A549 (cell line): ENCODE measurements at regions not wholly inside any gene's neighbourhood (a gene's known extent, or its start where the extent isn't known, plus 50 kb on each side); places are given as distances from the start of the nearest gene placed in this dataset.

Experiments
- ATAC-seq, 2 experiments: fragments of 200-7000 bp in 1 of 2; fragments of >200 bp in 1 of 2; cut with Nextera tagmentation in 1 of 2; cut with Tn5 transposase in 1 of 2; 3 replicates each; pipeline versions ENCODE4 v1.8.0 to v1.9.1; 2018 to 2020; ENCODE audit warnings: mild to moderate bottlenecking in 1 of 2, moderate library complexity in 1 of 2
- CTCF ChIA-PET: fragments of 300-600 bp; sonication (Branson Sonifier 250); formaldehyde crosslinking; extraction: SDS; loops from one replicate; lab custom pipeline; 2021; ENCODE audit warnings: antibody characterized with exemption, inconsistent platforms; lab: Yijun Ruan, JAX
- POLR2A ChIA-PET: fragments of 350-600 bp; formaldehyde crosslinking; extraction: SDS; loops from one replicate; lab custom pipeline; 2021; ENCODE audit warnings: antibody characterized with exemption, inconsistent platforms; lab: Yijun Ruan, JAX
- DNase-seq, 2 experiments: peaks; one replicate each; pipeline versions ENCODE4 v3.0.0 to v3.0.0-alpha.2; 2011 to 2016; ENCODE audit warnings: low read depth in 1 of 2, low spot score in 1 of 2
- FAIRE-seq: peaks from 2 replicates; lab custom pipeline; 2011; peaks lifted over from hg19 to GRCh38; lab: Jason Lieb, UNC
- H3K27ac ChIP-seq, 2 experiments: fragments of >200 bp; sonication (Bioruptor Twin); formaldehyde crosslinking; 3 replicates each; pipeline ENCODE4 v1.5.1; 2016 to 2017
- H3K4me1 ChIP-seq: fragments of >200 bp; sonication (Bioruptor Twin); formaldehyde crosslinking; 3 replicates; pipeline ENCODE4 v1.6.1; 2016
- H3K4me2 ChIP-seq: fragments of >200 bp; sonication (Bioruptor Twin); formaldehyde crosslinking; 3 replicates; pipeline ENCODE4 v1.6.1; 2016
- H3K4me3 ChIP-seq: fragments of >200 bp; sonication (Bioruptor Twin); formaldehyde crosslinking; 3 replicates; pipeline ENCODE4 v1.5.1; 2016
- H3K9me3 ChIP-seq: fragments of >200 bp; sonication (Bioruptor Twin); formaldehyde crosslinking; 3 replicates; pipeline ENCODE4 v1.6.1; 2016
- CBX2 ChIP-seq: fragments of 200-600 bp; sonication (generic); IDR thresholded peaks from 2 replicates; pipeline ENCODE4 v1.6.1; 2016; ENCODE audit warnings: low read depth, mild to moderate bottlenecking, borderline replicate concordance
- EHMT2 ChIP-seq: fragments of 200-600 bp; sonication (generic); IDR thresholded peaks from 2 replicates; pipeline ENCODE4 v1.6.1; 2016; ENCODE audit warnings: antibody characterized with exemption, low read depth, mild to moderate bottlenecking, moderate library complexity
- ESRRA ChIP-seq: fragments of 150-350 bp; IDR thresholded peaks from 2 replicates; pipeline ENCODE4 v1.6.1; 2014; ENCODE audit warnings: mild to moderate bottlenecking, low read length, borderline replicate concordance
- FOSL2 ChIP-seq, 2 experiments: fragments of 450-650 bp in 1 of 2; fragments of >200 bp in 1 of 2; sonication (Bioruptor Twin) in 1 of 2; formaldehyde crosslinking; IDR thresholded peaks; 2 replicates each; pipeline versions ENCODE4 v1.5.0 to v1.6.1; 2016 to 2020; ENCODE audit warnings: mild to moderate bottlenecking in 1 of 2, moderate library complexity in 1 of 2
- GATA3 ChIP-seq: IDR thresholded peaks from 2 replicates; pipeline ENCODE4 v1.6.1; 2012; ENCODE audit warnings: borderline replicate concordance
- HOXB13 ChIP-seq: fragments of 250-450 bp; sonication (Bioruptor Pico); IDR thresholded peaks from 2 replicates; pipeline ENCODE4 v1.5.0; 2020; ENCODE audit warnings: low read depth, mild to moderate bottlenecking, moderate library complexity
- JUNB ChIP-seq: fragments of >200 bp; sonication (Bioruptor Twin); formaldehyde crosslinking; IDR thresholded peaks from 2 replicates; pipeline ENCODE4 v1.6.1; 2016
- KDM1A ChIP-seq: fragments of 200-600 bp; sonication (generic); IDR thresholded peaks from 2 replicates; pipeline ENCODE4 v1.6.1; 2016; ENCODE audit warnings: low read depth, mild to moderate bottlenecking
- MAFK ChIP-seq: fragments of 450-650 bp; IDR thresholded peaks from 2 replicates; pipeline ENCODE4 v1.6.1; 2014; ENCODE audit not compliant: partially characterized antibody
- MAZ ChIP-seq: fragments of 150-350 bp; IDR thresholded peaks from 2 replicates; pipeline ENCODE4 v1.6.1; 2014; ENCODE audit warnings: antibody characterized with exemption, low read depth, low read length, borderline replicate concordance
- NPAS2 ChIP-seq: fragments of 250-450 bp; sonication (Bioruptor Pico); IDR thresholded peaks from 2 replicates; pipeline ENCODE4 v1.8.0; 2022; ENCODE audit warnings: mild to moderate bottlenecking, moderate library complexity, borderline replicate concordance
- RCOR1 ChIP-seq: fragments of 150-350 bp; IDR thresholded peaks from 2 replicates; pipeline ENCODE4 v1.6.1; 2014; ENCODE audit warnings: antibody characterized with exemption, low read length, low read depth
- RFX5 ChIP-seq: fragments of 450-650 bp; IDR thresholded peaks from 2 replicates; pipeline ENCODE4 v1.7.1; 2014; ENCODE audit warnings: antibody characterized with exemption, mild to moderate bottlenecking, moderate library complexity
- SMC3 ChIP-seq: fragments of >200 bp; sonication (Bioruptor Twin); formaldehyde crosslinking; IDR thresholded peaks from 3 replicates; pipeline ENCODE4 v1.6.1; 2018; ENCODE audit warnings: inconsistent platforms
- TFCP2L1 ChIP-seq: fragments of 250-450 bp; sonication (Bioruptor Pico); IDR thresholded peaks from 2 replicates; pipeline ENCODE4 v1.5.0; 2021; ENCODE audit warnings: mild to moderate bottlenecking
- TP53 ChIP-seq: fragments of 250-450 bp; sonication (Bioruptor Pico); IDR thresholded peaks from 2 replicates; pipeline ENCODE4 v1.5.0; 2021; ENCODE audit warnings: mild to moderate bottlenecking, moderate library complexity
- ZC3H11A ChIP-seq: fragments of 450-650 bp; IDR thresholded peaks from 2 replicates; pipeline ENCODE4 v1.6.1; 2014; ENCODE audit warnings: antibody characterized with exemption, mild to moderate bottlenecking
- ZFP36 ChIP-seq: fragments of 450-650 bp; IDR thresholded peaks from 2 replicates; pipeline ENCODE4 v1.6.1; 2014; ENCODE audit warnings: borderline replicate concordance; ENCODE audit not compliant: partially characterized antibody
- whole genome bisulfite sequencing: methylation state at CpG from one replicate; pipeline ENCODE4 v1.1.6; 2017; ENCODE audit errors: missing lambda C conversion rate; 5-methylcytosine and 5-hydroxymethylcytosine counted together
- TF ChIP-seq, protein P1 (sequence below): fragments of 150-350 bp; IDR thresholded peaks from 2 replicates; pipeline ENCODE4 v1.6.1; 2014; ENCODE audit warnings: low read depth, mild to moderate bottlenecking, low read length
- TF ChIP-seq, protein P2 (sequence below): fragments of >200 bp; sonication (Bioruptor Twin); formaldehyde crosslinking; IDR thresholded peaks from 3 replicates; pipeline ENCODE4 v1.5.1; 2016
- TF ChIP-seq, protein P3 (sequence below): fragments of >200 bp; sonication (Bioruptor Twin); formaldehyde crosslinking; IDR thresholded peaks from 2 replicates; pipeline ENCODE4 v1.6.1; 2016
- TF ChIP-seq, protein P4 (sequence below): fragments of 200-600 bp; sonication (generic); IDR thresholded peaks from 2 replicates; pipeline ENCODE4 v1.6.1; 2016; ENCODE audit warnings: antibody characterized with exemption, mild to moderate bottlenecking, moderate library complexity
- TF ChIP-seq, protein P5 (sequence below): fragments of 450-650 bp; IDR thresholded peaks from 2 replicates; pipeline ENCODE4 v1.6.1; 2014; ENCODE audit warnings: antibody characterized with exemption

DNA sequence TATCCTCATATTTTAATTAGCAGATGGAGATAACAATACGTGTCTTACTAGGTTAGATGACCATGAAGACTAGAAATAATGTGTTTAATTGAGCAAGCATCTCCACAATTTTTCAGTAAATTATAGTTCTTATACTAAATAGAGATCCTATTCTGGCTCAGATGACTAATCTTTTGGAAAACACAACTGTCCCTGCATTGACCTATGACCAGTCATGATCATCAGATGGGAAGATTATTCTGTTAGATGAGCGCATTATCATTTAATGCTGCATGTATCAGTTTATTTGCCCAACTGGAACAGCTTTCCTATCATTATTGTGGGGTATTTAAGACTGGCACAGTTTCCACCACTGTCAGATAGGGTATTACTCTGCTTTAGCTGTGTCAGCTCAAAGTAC, 185.5 kb downstream of the MOXD1 start:
- Histone ChIP-seq H3K9me3 (no peaks in the 10 kb centered on the region), H3K4me1 (no peaks in the 10 kb centered on the region), H3K4me2 (no peak overlapping the region), H3K4me3 (no peak overlapping the region), H3K27ac (no peak overlapping the region)
- DNase-seq, result no peak
- CTCF ChIA-PET, result interaction anchor here (0.6 to 2.1 kb wide), 6 partner anchors 20 to 301 kb away, joined by 3 to 8 read pairs (median 4); no protein-coding TSS in a partner anchor
- POLR2A ChIA-PET, result no interaction called here
- WGBS, result 61% methylated on average over 2 of the region's 2 CpGs
- no peak for ATAC-seq
- TF ChIP-seq EHMT2, result no peak
- no peak for TF ChIP-seq MAFK
- no peak for TF ChIP-seq HOXB13 (CRISPR knock-in tag)
- no peak for TF ChIP-seq ZC3H11A
- TF ChIP-seq ESRRA, result no peak
- TF ChIP-seq, protein P1, sequence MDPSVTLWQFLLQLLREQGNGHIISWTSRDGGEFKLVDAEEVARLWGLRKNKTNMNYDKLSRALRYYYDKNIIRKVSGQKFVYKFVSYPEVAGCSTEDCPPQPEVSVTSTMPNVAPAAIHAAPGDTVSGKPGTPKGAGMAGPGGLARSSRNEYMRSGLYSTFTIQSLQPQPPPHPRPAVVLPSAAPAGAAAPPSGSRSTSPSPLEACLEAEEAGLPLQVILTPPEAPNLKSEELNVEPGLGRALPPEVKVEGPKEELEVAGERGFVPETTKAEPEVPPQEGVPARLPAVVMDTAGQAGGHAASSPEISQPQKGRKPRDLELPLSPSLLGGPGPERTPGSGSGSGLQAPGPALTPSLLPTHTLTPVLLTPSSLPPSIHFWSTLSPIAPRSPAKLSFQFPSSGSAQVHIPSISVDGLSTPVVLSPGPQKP, result no peak
- no peak for TF ChIP-seq ZFP36
- TF ChIP-seq TFCP2L1, result no peak
- TF ChIP-seq, protein P2, sequence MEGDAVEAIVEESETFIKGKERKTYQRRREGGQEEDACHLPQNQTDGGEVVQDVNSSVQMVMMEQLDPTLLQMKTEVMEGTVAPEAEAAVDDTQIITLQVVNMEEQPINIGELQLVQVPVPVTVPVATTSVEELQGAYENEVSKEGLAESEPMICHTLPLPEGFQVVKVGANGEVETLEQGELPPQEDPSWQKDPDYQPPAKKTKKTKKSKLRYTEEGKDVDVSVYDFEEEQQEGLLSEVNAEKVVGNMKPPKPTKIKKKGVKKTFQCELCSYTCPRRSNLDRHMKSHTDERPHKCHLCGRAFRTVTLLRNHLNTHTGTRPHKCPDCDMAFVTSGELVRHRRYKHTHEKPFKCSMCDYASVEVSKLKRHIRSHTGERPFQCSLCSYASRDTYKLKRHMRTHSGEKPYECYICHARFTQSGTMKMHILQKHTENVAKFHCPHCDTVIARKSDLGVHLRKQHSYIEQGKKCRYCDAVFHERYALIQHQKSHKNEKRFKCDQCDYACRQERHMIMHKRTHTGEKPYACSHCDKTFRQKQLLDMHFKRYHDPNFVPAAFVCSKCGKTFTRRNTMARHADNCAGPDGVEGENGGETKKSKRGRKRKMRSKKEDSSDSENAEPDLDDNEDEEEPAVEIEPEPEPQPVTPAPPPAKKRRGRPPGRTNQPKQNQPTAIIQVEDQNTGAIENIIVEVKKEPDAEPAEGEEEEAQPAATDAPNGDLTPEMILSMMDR, result no peak
- TF ChIP-seq FOSL2 (IDR thresholded peaks at IDR 0.05), result no peak
- TF ChIP-seq FOSL2 (CRISPR knock-in tag; IDR thresholded peaks at IDR 0.05), result no peak
- no peak for TF ChIP-seq GATA3
- no peak for FAIRE-seq

DNA sequence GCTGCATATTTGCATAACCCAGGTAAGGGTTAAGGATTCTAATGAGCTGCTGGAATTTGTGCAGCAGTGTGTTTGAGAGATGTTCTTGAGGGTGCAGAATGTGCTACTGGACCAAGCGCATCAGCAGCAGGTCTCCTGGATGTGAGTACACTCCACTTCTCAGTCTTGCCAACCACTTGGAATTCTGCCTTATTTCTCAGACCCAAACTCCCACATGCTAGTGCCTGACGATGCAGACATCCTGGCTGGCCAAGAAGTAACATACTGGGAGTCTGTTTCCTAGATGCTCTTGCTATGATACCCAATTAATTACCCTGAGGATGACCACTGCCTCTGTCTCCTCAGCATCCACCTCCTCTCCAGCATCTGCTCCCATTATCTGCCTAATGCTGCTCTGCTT, 186.6 kb downstream of the MOXD1 start:
- POLR2A ChIA-PET, result interaction anchor here (0.7 kb wide), 1 partner anchor 263 kb away, joined by 5 read pairs; the partner anchor contains the start of gene CCN2
- no peak for DNase-seq
- TF ChIP-seq JUNB, result no peak
- TF ChIP-seq RCOR1, result no peak
- TF ChIP-seq MAZ, result no peak
- TF ChIP-seq, protein P2, result no peak
- TF ChIP-seq, protein P3, sequence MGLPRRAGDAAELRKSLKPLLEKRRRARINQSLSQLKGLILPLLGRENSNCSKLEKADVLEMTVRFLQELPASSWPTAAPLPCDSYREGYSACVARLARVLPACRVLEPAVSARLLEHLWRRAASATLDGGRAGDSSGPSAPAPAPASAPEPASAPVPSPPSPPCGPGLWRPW, result no peak
- TF ChIP-seq, protein P4, sequence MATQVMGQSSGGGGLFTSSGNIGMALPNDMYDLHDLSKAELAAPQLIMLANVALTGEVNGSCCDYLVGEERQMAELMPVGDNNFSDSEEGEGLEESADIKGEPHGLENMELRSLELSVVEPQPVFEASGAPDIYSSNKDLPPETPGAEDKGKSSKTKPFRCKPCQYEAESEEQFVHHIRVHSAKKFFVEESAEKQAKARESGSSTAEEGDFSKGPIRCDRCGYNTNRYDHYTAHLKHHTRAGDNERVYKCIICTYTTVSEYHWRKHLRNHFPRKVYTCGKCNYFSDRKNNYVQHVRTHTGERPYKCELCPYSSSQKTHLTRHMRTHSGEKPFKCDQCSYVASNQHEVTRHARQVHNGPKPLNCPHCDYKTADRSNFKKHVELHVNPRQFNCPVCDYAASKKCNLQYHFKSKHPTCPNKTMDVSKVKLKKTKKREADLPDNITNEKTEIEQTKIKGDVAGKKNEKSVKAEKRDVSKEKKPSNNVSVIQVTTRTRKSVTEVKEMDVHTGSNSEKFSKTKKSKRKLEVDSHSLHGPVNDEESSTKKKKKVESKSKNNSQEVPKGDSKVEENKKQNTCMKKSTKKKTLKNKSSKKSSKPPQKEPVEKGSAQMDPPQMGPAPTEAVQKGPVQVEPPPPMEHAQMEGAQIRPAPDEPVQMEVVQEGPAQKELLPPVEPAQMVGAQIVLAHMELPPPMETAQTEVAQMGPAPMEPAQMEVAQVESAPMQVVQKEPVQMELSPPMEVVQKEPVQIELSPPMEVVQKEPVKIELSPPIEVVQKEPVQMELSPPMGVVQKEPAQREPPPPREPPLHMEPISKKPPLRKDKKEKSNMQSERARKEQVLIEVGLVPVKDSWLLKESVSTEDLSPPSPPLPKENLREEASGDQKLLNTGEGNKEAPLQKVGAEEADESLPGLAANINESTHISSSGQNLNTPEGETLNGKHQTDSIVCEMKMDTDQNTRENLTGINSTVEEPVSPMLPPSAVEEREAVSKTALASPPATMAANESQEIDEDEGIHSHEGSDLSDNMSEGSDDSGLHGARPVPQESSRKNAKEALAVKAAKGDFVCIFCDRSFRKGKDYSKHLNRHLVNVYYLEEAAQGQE, result no peak
- TF ChIP-seq TP53 (CRISPR knock-in tag), result no peak
- no peak for TF ChIP-seq RFX5
- no peak for TF ChIP-seq SMC3
- TF ChIP-seq KDM1A, result no peak
- TF ChIP-seq CBX2, result no peak
- TF ChIP-seq NPAS2 (CRISPR knock-in tag), result no peak
- TF ChIP-seq, protein P5, sequence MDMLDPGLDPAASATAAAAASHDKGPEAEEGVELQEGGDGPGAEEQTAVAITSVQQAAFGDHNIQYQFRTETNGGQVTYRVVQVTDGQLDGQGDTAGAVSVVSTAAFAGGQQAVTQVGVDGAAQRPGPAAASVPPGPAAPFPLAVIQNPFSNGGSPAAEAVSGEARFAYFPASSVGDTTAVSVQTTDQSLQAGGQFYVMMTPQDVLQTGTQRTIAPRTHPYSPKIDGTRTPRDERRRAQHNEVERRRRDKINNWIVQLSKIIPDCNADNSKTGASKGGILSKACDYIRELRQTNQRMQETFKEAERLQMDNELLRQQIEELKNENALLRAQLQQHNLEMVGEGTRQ, result no peak
- 77% methylated on average over 2 of the region's 2 CpGs for WGBS
- CTCF ChIA-PET, result interaction anchor here (2.1 kb wide), 1 partner anchor 290 kb away, joined by 8 read pairs; no protein-coding TSS in a partner anchor
- H3K4me2 ChIP-seq, result no peak overlapping the region
- H3K9me3 ChIP-seq, result no peaks in the 10 kb centered on the region
- no peak overlapping the region for H3K27ac ChIP-seq
- no peak for ATAC-seq
- H3K4me1 ChIP-seq, result no peaks in the 10 kb centered on the region
- H3K4me3 ChIP-seq, result no peak overlapping the region
- no peak for FAIRE-seq
